COR-L47 (cell line): ENCODE measurements at regions not wholly inside any gene's neighbourhood (a gene's known extent, or its start where the extent isn't known, plus 50 kb on each side); places are given as distances from the start of the nearest gene placed in this dataset.

Experiments used
- DNase-seq: peaks from one replicate; lab custom pipeline; 2025; lab: John Stamatoyannopoulos, UW

- DNase-seq: no peak
These were observed 351.9 kb downstream of the ENC1 start for GRCh38 chr5:74288448-74289108.

- no peak for DNase-seq
These were observed 352.5 kb downstream of the ENC1 start for GRCh38 chr5:74288038-74288437.

GRCh38 chr5:74286734-74287695 is 353.5 kb downstream of the ENC1 start:
- DNase-seq: no peak

GRCh38 chr5:74285675-74286280 is 354.8 kb downstream of the ENC1 start:
- DNase-seq: no peak

GRCh38 chr5:74282490-74282889 is 358.0 kb downstream of the ENC1 start:
- no peak for DNase-seq

- DNase-seq: peak; percentile 28
These were observed 359.4 kb downstream of the ENC1 start for GRCh38 chr5:74281166-74281565.

- no peak for DNase-seq
These were observed 360.2 kb downstream of the ENC1 start for GRCh38 chr5:74280306-74280705.

- DNase-seq: no peak
These were observed 361.3 kb downstream of the ENC1 start for GRCh38 chr5:74279244-74279643.

GRCh38 chr5:74277418-74277817 is 363.1 kb downstream of the ENC1 start:
- no peak for DNase-seq

- DNase-seq: no peak
These were observed 365.1 kb downstream of the ENC1 start for GRCh38 chr5:74275171-74275992.

- no peak for DNase-seq
These were observed 366.2 kb downstream of the ENC1 start for GRCh38 chr5:74274326-74274725.

GRCh38 chr5:74272831-74273451 is 367.6 kb downstream of the ENC1 start:
- DNase-seq: no peak

GRCh38 chr5:74272024-74272775 is 368.3 kb downstream of the ENC1 start:
- DNase-seq: no peak

- DNase-seq: no peak
These were observed 372.2 kb downstream of the ENC1 start for GRCh38 chr5:74268297-74268696.

- no peak for DNase-seq
These were observed 373.7 kb downstream of the ENC1 start for GRCh38 chr5:74266836-74267235.

- DNase-seq: no peak
These were observed 374.4 kb downstream of the ENC1 start for GRCh38 chr5:74266132-74266531.

GRCh38 chr5:74262544-74263207 is 377.9 kb downstream of the ENC1 start:
- no peak for DNase-seq

- no peak for DNase-seq
These were observed 378.7 kb downstream of the ENC1 start for GRCh38 chr5:74261866-74262265.

GRCh38 chr5:74261421-74261820 is 379.1 kb downstream of the ENC1 start:
- no peak for DNase-seq

GRCh38 chr5:74259572-74259971 is 381.0 kb downstream of the ENC1 start:
- DNase-seq: no peak
